ENCODE measurements at regions not wholly inside any gene's neighbourhood (a gene's known extent, or its start where the extent isn't known, plus 50 kb on each side); places are given as distances from the start of the nearest gene placed in this dataset.

DNA sequence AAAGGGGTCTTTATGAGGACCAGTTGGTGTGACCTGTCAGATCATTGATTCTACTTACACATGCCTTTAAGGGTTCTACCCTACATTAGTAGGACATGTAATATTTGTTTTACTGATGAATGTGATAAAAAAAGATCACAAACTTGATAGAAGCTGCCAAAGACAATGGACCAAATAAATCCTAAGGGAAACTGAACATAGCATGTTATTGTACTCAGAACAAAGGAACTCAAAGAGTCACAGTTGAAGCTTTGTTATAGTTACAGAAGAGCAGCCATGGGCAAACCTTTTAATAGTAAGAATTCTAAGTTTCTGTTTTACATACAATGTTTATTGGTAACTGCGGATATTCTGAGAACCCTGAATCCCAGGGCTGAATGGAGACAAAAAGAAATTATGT is 780.1 kb downstream of the SLITRK6 start:
- H3K4me1 ChIP-seq: no peaks in the 10 kb centered on the region
- no peaks in the 10 kb centered on the region for H3K9me3 ChIP-seq
- TF ChIP-seq, protein P1, sequence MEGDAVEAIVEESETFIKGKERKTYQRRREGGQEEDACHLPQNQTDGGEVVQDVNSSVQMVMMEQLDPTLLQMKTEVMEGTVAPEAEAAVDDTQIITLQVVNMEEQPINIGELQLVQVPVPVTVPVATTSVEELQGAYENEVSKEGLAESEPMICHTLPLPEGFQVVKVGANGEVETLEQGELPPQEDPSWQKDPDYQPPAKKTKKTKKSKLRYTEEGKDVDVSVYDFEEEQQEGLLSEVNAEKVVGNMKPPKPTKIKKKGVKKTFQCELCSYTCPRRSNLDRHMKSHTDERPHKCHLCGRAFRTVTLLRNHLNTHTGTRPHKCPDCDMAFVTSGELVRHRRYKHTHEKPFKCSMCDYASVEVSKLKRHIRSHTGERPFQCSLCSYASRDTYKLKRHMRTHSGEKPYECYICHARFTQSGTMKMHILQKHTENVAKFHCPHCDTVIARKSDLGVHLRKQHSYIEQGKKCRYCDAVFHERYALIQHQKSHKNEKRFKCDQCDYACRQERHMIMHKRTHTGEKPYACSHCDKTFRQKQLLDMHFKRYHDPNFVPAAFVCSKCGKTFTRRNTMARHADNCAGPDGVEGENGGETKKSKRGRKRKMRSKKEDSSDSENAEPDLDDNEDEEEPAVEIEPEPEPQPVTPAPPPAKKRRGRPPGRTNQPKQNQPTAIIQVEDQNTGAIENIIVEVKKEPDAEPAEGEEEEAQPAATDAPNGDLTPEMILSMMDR (IDR thresholded peaks at IDR 0.05; ENCODE audit: low read depth, low read length): no peak
- DNase-seq: no peak
- H3K36me3 ChIP-seq: no peaks in the 10 kb centered on the region
- H3K4me3 ChIP-seq (ENCODE audit: low read depth, low read length): no peak overlapping the region
- no peaks in the 10 kb centered on the region for H3K27me3 ChIP-seq

DNA sequence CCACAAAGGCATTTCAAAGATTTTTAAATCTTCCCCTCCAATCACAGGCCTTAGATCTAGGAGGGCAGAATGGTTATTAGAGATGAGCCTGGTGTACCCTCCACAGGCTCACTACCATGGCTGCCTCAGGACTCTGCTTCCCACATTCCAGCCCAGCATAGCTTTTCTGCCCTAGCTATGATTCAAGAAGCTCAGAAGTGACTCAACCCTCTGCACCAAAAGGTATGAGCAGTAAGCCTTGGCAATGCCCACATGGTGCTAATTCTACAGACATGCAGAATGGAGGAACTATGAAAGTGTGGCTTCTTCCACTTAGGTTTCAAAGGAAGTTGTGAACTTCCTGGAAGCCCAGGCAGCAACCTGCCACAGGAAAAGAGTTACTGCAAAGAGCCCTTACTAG is 786.2 kb downstream of the SLITRK6 start:
- H3K4me3 ChIP-seq (ENCODE audit: low read depth, low read length): no peak overlapping the region

DNA sequence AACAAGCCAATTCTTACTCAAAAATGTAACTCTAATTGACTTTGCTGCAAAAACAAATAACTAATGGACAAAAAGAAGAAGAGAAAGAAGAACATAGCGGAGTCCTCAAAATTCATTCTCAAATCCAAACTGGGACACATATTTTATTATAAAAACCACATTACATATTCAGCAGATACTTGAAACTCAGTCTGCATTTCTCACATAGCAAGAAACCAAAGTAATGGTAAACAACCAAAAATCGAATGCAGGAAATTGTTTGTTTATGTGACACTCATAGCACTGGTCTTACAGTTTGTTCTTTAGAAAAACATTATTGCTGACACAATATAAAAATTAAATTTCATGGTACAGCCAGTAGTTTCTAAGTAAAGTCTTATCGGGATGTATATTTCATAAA is 789.8 kb downstream of the SLITRK6 start:
- Histone ChIP-seq H3K36me3 (no peaks in the 10 kb centered on the region), H3K27me3 (no peaks in the 10 kb centered on the region), H3K9me3 (no peaks in the 10 kb centered on the region), H3K4me3 (ENCODE audit: low read depth, low read length) (no peak overlapping the region), H3K4me1 (no peaks in the 10 kb centered on the region)
- TF ChIP-seq, protein P1 (IDR thresholded peaks at IDR 0.05; ENCODE audit: low read depth, low read length): no peak
- no peak for DNase-seq

More for the DNA sequence above, 786.2 kb downstream of the SLITRK6 start:
- Histone ChIP-seq H3K9me3 (no peaks in the 10 kb centered on the region), H3K36me3 (no peaks in the 10 kb centered on the region), H3K4me1 (no peaks in the 10 kb centered on the region), H3K27me3 (no peaks in the 10 kb centered on the region)
- TF ChIP-seq, protein P1 (IDR thresholded peaks at IDR 0.05; ENCODE audit: low read depth, low read length): no peak
- no peak for DNase-seq

DNA sequence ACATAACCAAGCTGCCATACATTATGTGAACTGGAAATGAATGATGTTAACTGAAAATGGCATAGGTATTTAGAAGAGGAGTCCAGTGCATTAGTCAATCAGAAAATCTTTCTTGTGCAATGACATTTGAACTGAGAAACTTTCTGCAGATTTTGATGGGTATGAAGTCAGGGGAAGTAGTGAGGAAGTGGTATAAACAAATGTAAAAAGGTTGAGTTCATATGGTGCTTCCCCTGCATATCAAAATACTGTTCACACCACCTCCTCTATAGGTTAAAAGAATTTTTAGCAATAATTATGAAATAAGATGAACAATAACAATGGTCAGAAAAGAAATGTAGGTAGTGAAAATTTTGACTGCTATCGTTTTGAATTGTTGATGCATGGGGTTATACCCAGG is 800.0 kb downstream of the SLITRK6 start:
- TF ChIP-seq, protein P1 (IDR thresholded peaks at IDR 0.05; ENCODE audit: low read depth, low read length): no peak
- no peaks in the 10 kb centered on the region for H3K36me3 ChIP-seq
- no peak for DNase-seq

DNA sequence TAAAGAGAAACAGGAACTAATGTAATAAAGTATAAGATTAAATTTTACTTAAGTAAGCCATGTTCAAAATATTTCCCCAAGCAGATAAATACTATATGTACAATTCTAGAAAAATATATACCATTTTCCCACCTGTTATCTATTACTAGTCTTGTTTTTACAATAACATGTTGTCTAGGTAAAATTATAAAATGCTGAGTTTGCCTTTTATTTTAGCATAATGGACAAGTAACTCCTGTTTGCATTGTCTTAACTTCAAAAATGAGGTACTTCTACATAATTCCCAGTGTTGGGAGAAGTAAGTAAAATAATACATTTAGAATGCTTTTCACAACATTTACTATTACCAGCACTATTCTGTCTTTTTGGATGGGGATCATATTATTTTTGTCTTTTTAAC is 800.5 kb downstream of the SLITRK6 start:
- Histone ChIP-seq H3K36me3 (no peaks in the 10 kb centered on the region), H3K9me3 (no peaks in the 10 kb centered on the region), H3K4me3 (ENCODE audit: low read depth, low read length) (no peak overlapping the region), H3K27me3 (no peaks in the 10 kb centered on the region), H3K4me1 (no peaks in the 10 kb centered on the region; the same call in 1 of the 2 replicates)
- DNase-seq: no peak
- TF ChIP-seq, protein P1 (IDR thresholded peaks at IDR 0.05; ENCODE audit: low read depth, low read length): no peak

More for the DNA sequence above, 800.0 kb downstream of the SLITRK6 start:
- Histone ChIP-seq H3K27me3 (no peaks in the 10 kb centered on the region), H3K9me3 (no peaks in the 10 kb centered on the region), H3K4me3 (ENCODE audit: low read depth, low read length) (no peak overlapping the region), H3K4me1 (no peaks in the 10 kb centered on the region; the same call in 1 of the 2 replicates)

DNA sequence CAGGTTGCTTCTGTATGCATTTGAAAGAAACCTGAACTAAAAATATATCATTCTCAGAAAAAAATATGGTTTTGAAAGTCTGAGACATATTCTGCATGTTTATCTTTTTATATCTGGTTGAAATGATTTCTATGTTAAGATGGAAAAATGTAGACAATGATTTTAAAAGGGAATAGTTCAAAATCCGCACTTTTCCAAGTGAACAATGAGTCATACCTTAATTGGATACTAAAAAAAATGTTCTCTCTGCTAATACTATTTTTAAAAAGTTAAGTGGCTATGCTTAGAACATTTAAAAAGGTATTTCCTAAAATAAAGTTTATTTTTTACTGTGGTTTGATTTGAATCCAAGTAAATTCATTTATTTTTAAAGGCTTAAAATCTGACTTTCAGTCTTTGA is 801.4 kb downstream of the SLITRK6 start:
- no peaks in the 10 kb centered on the region for H3K36me3 ChIP-seq
- TF ChIP-seq, protein P1 (IDR thresholded peaks at IDR 0.05; ENCODE audit: low read depth, low read length): no peak
- no peaks in the 10 kb centered on the region; the same call in 1 of the 2 replicates for H3K4me1 ChIP-seq
- DNase-seq: no peak
- no peaks in the 10 kb centered on the region for H3K9me3 ChIP-seq
- H3K4me3 ChIP-seq (ENCODE audit: low read depth, low read length): no peak overlapping the region
- H3K27me3 ChIP-seq: no peaks in the 10 kb centered on the region

Measured in BE2C (cell line).